Tibial nerve (tissue), 4 donors: ENCODE measurements at regions not wholly inside any gene's neighbourhood (a gene's known extent, or its start where the extent isn't known, plus 50 kb on each side); places are given as distances from the start of the nearest gene placed in this dataset.

Experiments used
- CTCF ChIP-seq, 5 experiments: fragments of 200-600 bp in 3 of 5; fragments of 450-650 bp in 2 of 5; sonication (generic) in 3 of 5; IDR thresholded peaks; one replicate each; pipeline ENCODE4 v1.5.1; 2016 to 2019; ENCODE audit warnings: antibody characterized with exemption in 5 of 5, mild to moderate bottlenecking in 3 of 5, moderate library complexity in 2 of 5
- EP300 ChIP-seq, 2 donors: sonication (generic); formaldehyde crosslinking; IDR thresholded peaks; one replicate each; pipeline ENCODE4 v1.6.1; 2017; ENCODE audit warnings: antibody characterized with exemption in 2 of 2, mild to moderate bottlenecking in 1 of 2
- POLR2A ChIP-seq, 2 donors: fragments of 450-650 bp; IDR thresholded peaks; one replicate each; pipeline ENCODE4 v1.6.1; 2017; ENCODE audit warnings: antibody characterized with exemption in 2 of 2, mild to moderate bottlenecking in 2 of 2, moderate library complexity in 2 of 2

GRCh38 chr2:7490672-7491071 lies 573.5 kb downstream of the RNF144A start:
- TF ChIP-seq CTCF (IDR thresholded peaks at IDR 0.05) = no peak
- no peak for TF ChIP-seq EP300 (IDR thresholded peaks at IDR 0.05)
- TF ChIP-seq POLR2A (IDR thresholded peaks at IDR 0.05) = no peak
